H9 (cell line): ENCODE measurements at regions not wholly inside any gene's neighbourhood (a gene's known extent, or its start where the extent isn't known, plus 50 kb on each side); places are given as distances from the start of the nearest gene placed in this dataset.

ENCODE experiments used
- DNase-seq: peaks from one replicate; pipeline ENCODE4 v3.0.0-alpha.2; 2017
- H2AFZ ChIP-seq: one replicate; pipeline ENCODE4 v1.6.1; 2013; ENCODE audit warnings: mild to moderate bottlenecking, low read length, control low read depth, moderate library complexity
- H2AK5ac ChIP-seq: 2 replicates; pipeline ENCODE4 v1.6.1; 2013; ENCODE audit warnings: low read length, control low read depth, mixed read lengths; ENCODE audit not compliant: insufficient read length
- H2BK120ac ChIP-seq: one replicate; pipeline ENCODE4 v1.6.1; 2013; ENCODE audit warnings: low read depth, mild to moderate bottlenecking, low read length, control low read depth, inconsistent platforms; ENCODE audit not compliant: poor library complexity, severe bottlenecking
- H2BK12ac ChIP-seq: 2 replicates; pipeline ENCODE4 v1.6.1; 2013; ENCODE audit warnings: low read length, control low read depth, mixed read lengths, low read depth; ENCODE audit not compliant: insufficient read length
- H2BK15ac ChIP-seq: 2 replicates; pipeline ENCODE4 v1.6.1; 2013; ENCODE audit warnings: low read depth, low read length, control low read depth
- H2BK20ac ChIP-seq: one replicate; pipeline ENCODE4 v1.6.1; 2013; ENCODE audit warnings: low read depth, mild to moderate bottlenecking, low read length, control low read depth, inconsistent platforms; ENCODE audit not compliant: poor library complexity, severe bottlenecking
- H2BK5ac ChIP-seq: 2 replicates; pipeline ENCODE4 v1.6.1; 2013; ENCODE audit warnings: low read length, control low read depth, mixed read lengths; ENCODE audit not compliant: insufficient read length
- H3K14ac ChIP-seq: 2 replicates; pipeline ENCODE4 v1.6.1; 2013; ENCODE audit warnings: low read length, control low read depth; ENCODE audit not compliant: insufficient read depth
- H3K18ac ChIP-seq: 2 replicates; pipeline ENCODE4 v1.6.1; 2013; ENCODE audit warnings: low read depth, mild to moderate bottlenecking, mixed read lengths, low read length, control low read depth; ENCODE audit not compliant: insufficient read length
- H3K23ac ChIP-seq: 2 replicates; pipeline ENCODE4 v1.6.1; 2013; ENCODE audit warnings: low read length, control low read depth, mixed read lengths, low read depth; ENCODE audit not compliant: insufficient read length
- H3K23me2 ChIP-seq: 2 replicates; pipeline ENCODE4 v1.6.1; 2013; ENCODE audit warnings: low read depth, mild to moderate bottlenecking, mixed read lengths, low read length, control low read depth; ENCODE audit not compliant: insufficient read length, poor library complexity, severe bottlenecking
- H3K27ac ChIP-seq: 2 replicates; pipeline ENCODE4 v1.5.1; 2013; ENCODE audit warnings: low read length, control low read depth, mixed read lengths, low read depth; ENCODE audit not compliant: insufficient read length
- H3K27me3 ChIP-seq: 2 replicates; pipeline ENCODE4 v1.6.1; 2013; ENCODE audit warnings: low read length, control low read depth, inconsistent platforms; ENCODE audit not compliant: insufficient read depth
- H3K4ac ChIP-seq: 2 replicates; pipeline ENCODE4 v1.6.1; 2013; ENCODE audit warnings: low read depth, mild to moderate bottlenecking, control low read depth, inconsistent platforms, low read length, moderate library complexity
- H3K4me1 ChIP-seq: 2 replicates; pipeline ENCODE4 v1.6.1; 2013; ENCODE audit warnings: low read length, control low read depth, inconsistent platforms; ENCODE audit not compliant: insufficient read depth
- H3K4me2 ChIP-seq: 2 replicates; pipeline ENCODE4 v1.6.1; 2013; ENCODE audit warnings: low read length, control low read depth, mixed read lengths; ENCODE audit not compliant: insufficient read length, insufficient read depth
- H3K56ac ChIP-seq: 2 replicates; pipeline ENCODE4 v1.6.1; 2013; ENCODE audit warnings: low read depth, mild to moderate bottlenecking, mixed read lengths, low read length, control low read depth; ENCODE audit not compliant: insufficient read length
- H3K79me1 ChIP-seq: 2 replicates; pipeline ENCODE4 v1.6.1; 2013; ENCODE audit warnings: low read depth, mild to moderate bottlenecking, moderate library complexity, low read length, control low read depth, inconsistent platforms; ENCODE audit not compliant: insufficient read depth, poor library complexity, severe bottlenecking
- H3K79me2 ChIP-seq: 2 replicates; pipeline ENCODE4 v1.6.1; 2013; ENCODE audit warnings: low read length, control low read depth, inconsistent platforms; ENCODE audit not compliant: insufficient read depth
- H3K9ac ChIP-seq: 2 replicates; pipeline ENCODE4 v1.6.1; 2013; ENCODE audit warnings: low read length, control low read depth, mixed read lengths; ENCODE audit not compliant: insufficient read length; ENCODE audit errors: extremely low read depth
- H3K9me3 ChIP-seq: one replicate; pipeline ENCODE4 v1.6.1; 2013; ENCODE audit warnings: low read depth, low read length, inconsistent platforms; ENCODE audit not compliant: control insufficient read depth
- H3T11ph ChIP-seq: one replicate; pipeline ENCODE4 v1.6.1; 2013; ENCODE audit warnings: mild to moderate bottlenecking, low read length, control low read depth, inconsistent platforms
- H4K20me1 ChIP-seq: one replicate; pipeline ENCODE4 v1.6.1; 2013; ENCODE audit not compliant: control insufficient read depth, insufficient read length, insufficient read depth
- H4K5ac ChIP-seq: 2 replicates; pipeline ENCODE4 v1.6.1; 2013; ENCODE audit warnings: low read depth, mild to moderate bottlenecking, mixed read lengths, low read length, control low read depth; ENCODE audit not compliant: insufficient read length
- H4K8ac ChIP-seq: replicated peaks from 2 replicates; pipeline ENCODE4 v1.6.1; 2013; ENCODE audit warnings: low read length, control low read depth, mixed read lengths, low read depth; ENCODE audit not compliant: insufficient read length
- H4K91ac ChIP-seq: 2 replicates; pipeline ENCODE4 v1.6.1; 2013; ENCODE audit warnings: low read depth, mild to moderate bottlenecking, moderate library complexity, mixed read lengths, low read length, control low read depth; ENCODE audit not compliant: insufficient read length
- H3K27ac Mint-ChIP-seq, 3 experiments: 2 replicates in 2 of 3; 3 replicates in 1 of 3; pipeline ENCODE4 v1.8.0; 2020 to 2021; ENCODE audit warnings: mixed read lengths in 3 of 3, mild to moderate bottlenecking in 1 of 3, moderate library complexity in 1 of 3
- H3K27me3 Mint-ChIP-seq: 2 replicates; pipeline ENCODE4 v1.8.0; 2021; ENCODE audit warnings: low read depth, mild to moderate bottlenecking, moderate library complexity, mixed read lengths
- H3K36me3 Mint-ChIP-seq, 3 experiments: 2 replicates in 2 of 3; 3 replicates in 1 of 3; pipeline ENCODE4 v1.8.0; 2020 to 2021; ENCODE audit warnings: low read depth in 3 of 3, mixed read lengths in 3 of 3; ENCODE audit not compliant: insufficient read depth in 1 of 3
- H3K4me1 Mint-ChIP-seq, 2 experiments: 2 replicates each; pipeline ENCODE4 v1.8.0; 2020; ENCODE audit warnings: mixed read lengths in 2 of 2
- H3K4me3 Mint-ChIP-seq, 2 experiments: 2 replicates in 1 of 2; 3 replicates in 1 of 2; pipeline ENCODE4 v1.8.0; 2020 to 2021; ENCODE audit warnings: mild to moderate bottlenecking in 2 of 2, mixed read lengths in 2 of 2, moderate library complexity in 1 of 2
- H3K9me3 Mint-ChIP-seq, 2 experiments: 2 replicates in 1 of 2; 3 replicates in 1 of 2; pipeline ENCODE4 v1.8.0; 2020; ENCODE audit warnings: mild to moderate bottlenecking in 2 of 2, mixed read lengths in 2 of 2, moderate library complexity in 1 of 2
- CTCF ChIP-seq: fragments of 200-600 bp; sonication (generic); conservative IDR thresholded peaks from 3 replicates; pipeline ENCODE4 v1.8.0; 2021; ENCODE audit warnings: antibody characterized with exemption, mild to moderate bottlenecking
- WGBS: extraction: QIAGEN DNeasy Blood & Tissue Kit; methylation state at CpG from one replicate; pipeline ENCODE4 v1.1.7; 2013; ENCODE audit warnings: missing lambda C conversion rate, low lambda C conversion rate, mixed read lengths; ENCODE audit not compliant: insufficient read length; ENCODE audit errors: extremely low coverage; 5-methylcytosine and 5-hydroxymethylcytosine counted together

DNA sequence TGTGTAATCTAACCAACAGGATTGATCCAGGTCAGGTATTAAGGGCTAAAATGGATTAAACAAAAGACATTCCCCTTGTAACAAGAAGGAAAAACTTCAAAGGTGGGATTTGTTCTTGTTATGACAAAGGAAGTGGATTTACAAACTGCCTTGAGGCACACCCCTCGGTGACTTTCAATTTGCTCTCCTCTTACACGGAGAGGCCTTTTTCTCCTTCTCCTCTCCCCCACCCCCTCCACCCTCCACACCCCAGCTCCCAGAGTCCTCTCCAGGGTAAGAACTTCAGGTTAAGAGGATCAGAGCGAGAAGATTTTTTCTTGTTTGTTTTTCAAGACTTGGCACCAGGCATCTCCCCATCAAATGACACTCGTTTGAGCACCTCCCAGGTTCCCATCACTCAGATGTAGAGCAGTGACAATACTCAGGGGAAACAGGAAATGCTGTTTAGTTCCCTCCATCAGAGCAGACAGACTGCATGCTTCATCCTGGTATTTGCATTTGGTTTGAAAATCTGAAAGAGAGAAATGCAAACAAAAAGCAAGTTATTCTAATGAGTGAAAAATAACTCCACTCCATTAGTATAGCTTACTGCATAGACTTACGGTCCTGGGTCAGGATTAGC lies 77.6 kb upstream of the TMEM260 start:
- H4K5ac ChIP-seq, result no peak overlapping the region
- H2BK120ac ChIP-seq, result no peak overlapping the region
- no peak overlapping the region for H3K56ac ChIP-seq
- no peak overlapping the region for H2AK5ac ChIP-seq
- no peak overlapping the region for H3K4me2 ChIP-seq
- no peaks in the 10 kb centered on the region for H3K79me1 ChIP-seq
- Mint-ChIP-seq H3K27me3 (peaks cover 5% of the 10 kb centered on the region), H3K27ac (peak overlapping the region in 2 of 3 experiments; percentile 45 to 68; a peak in 2 of 7 replicates), H3K9me3 (no peaks in the 10 kb centered on the region), H3K4me3 (peak overlapping the region in 1 of 2 experiments; percentile 15; a peak in 1 of 5 replicates), H3K4me1 (peaks cover 25 to 28% of the 10 kb centered on the region in 2 experiments), H3K36me3 (no peaks in the 10 kb centered on the region)
- no peak overlapping the region for H2BK20ac ChIP-seq
- no peak overlapping the region for H3K18ac ChIP-seq
- no peak overlapping the region for H2AFZ ChIP-seq
- no peaks in the 10 kb centered on the region for H4K20me1 ChIP-seq
- H4K8ac ChIP-seq, result no peak overlapping the region
- H3K23me2 ChIP-seq, result no peaks in the 10 kb centered on the region
- no peaks in the 10 kb centered on the region for H3K27me3 ChIP-seq
- 0 out of 2 replicates have a peak, but pooled peaks cover 3% of the 10 kb centered on the region for H3K4me1 ChIP-seq
- H3T11ph ChIP-seq, result no peak overlapping the region
- no peak for TF ChIP-seq CTCF
- no peak overlapping the region for H3K23ac ChIP-seq
- no peak overlapping the region for H2BK15ac ChIP-seq
- DNase-seq, result peak; percentile 45
- H2BK12ac ChIP-seq, result no peak overlapping the region
- H3K27ac ChIP-seq, result no peak overlapping the region
- WGBS, result no CpG with 5 or more reads among the region's 5 CpGs
- no peak overlapping the region for H3K14ac ChIP-seq
- no peak overlapping the region for H3K4ac ChIP-seq
- no peak overlapping the region for H3K9ac ChIP-seq
- no peaks in the 10 kb centered on the region for H3K9me3 ChIP-seq
- no peak overlapping the region for H4K91ac ChIP-seq
- H3K79me2 ChIP-seq, result no peaks in the 10 kb centered on the region
- no peak overlapping the region for H2BK5ac ChIP-seq
